ENCODE measurements at regions not wholly inside any gene's neighbourhood (a gene's known extent, or its start where the extent isn't known, plus 50 kb on each side); places are given as distances from the start of the nearest gene placed in this dataset.

GRCh38 chr20:52643034-52643433 is 329.1 kb upstream of the TSHZ2 start (continued):
- TF ChIP-seq ZBTB8A (CRISPR knock-in tag; IDR thresholded peaks at IDR 0.05; ENCODE audit: borderline replicate concordance, low read depth) (no peak), ATAD3A (CRISPR knock-in tag; IDR thresholded peaks at IDR 0.05) (no peak), ZMAT5 (CRISPR knock-in tag; IDR thresholded peaks at IDR 0.05; ENCODE audit: borderline replicate concordance, low read depth) (no peak)
- TF ChIP-seq, protein P1, sequence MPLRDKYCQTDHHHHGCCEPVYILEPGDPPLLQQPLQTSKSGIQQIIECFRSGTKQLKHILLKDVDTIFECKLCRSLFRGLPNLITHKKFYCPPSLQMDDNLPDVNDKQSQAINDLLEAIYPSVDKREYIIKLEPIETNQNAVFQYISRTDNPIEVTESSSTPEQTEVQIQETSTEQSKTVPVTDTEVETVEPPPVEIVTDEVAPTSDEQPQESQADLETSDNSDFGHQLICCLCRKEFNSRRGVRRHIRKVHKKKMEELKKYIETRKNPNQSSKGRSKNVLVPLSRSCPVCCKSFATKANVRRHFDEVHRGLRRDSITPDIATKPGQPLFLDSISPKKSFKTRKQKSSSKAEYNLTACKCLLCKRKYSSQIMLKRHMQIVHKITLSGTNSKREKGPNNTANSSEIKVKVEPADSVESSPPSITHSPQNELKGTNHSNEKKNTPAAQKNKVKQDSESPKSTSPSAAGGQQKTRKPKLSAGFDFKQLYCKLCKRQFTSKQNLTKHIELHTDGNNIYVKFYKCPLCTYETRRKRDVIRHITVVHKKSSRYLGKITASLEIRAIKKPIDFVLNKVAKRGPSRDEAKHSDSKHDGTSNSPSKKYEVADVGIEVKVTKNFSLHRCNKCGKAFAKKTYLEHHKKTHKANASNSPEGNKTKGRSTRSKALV (CRISPR knock-in tag; IDR thresholded peaks at IDR 0.05): no peak
- TF ChIP-seq, protein P2, sequence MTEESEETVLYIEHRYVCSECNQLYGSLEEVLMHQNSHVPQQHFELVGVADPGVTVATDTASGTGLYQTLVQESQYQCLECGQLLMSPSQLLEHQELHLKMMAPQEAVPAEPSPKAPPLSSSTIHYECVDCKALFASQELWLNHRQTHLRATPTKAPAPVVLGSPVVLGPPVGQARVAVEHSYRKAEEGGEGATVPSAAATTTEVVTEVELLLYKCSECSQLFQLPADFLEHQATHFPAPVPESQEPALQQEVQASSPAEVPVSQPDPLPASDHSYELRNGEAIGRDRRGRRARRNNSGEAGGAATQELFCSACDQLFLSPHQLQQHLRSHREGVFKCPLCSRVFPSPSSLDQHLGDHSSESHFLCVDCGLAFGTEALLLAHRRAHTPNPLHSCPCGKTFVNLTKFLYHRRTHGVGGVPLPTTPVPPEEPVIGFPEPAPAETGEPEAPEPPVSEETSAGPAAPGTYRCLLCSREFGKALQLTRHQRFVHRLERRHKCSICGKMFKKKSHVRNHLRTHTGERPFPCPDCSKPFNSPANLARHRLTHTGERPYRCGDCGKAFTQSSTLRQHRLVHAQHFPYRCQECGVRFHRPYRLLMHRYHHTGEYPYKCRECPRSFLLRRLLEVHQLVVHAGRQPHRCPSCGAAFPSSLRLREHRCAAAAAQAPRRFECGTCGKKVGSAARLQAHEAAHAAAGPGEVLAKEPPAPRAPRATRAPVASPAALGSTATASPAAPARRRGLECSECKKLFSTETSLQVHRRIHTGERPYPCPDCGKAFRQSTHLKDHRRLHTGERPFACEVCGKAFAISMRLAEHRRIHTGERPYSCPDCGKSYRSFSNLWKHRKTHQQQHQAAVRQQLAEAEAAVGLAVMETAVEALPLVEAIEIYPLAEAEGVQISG (CRISPR knock-in tag; IDR thresholded peaks at IDR 0.05): no peak
- TF ChIP-seq, protein P3, sequence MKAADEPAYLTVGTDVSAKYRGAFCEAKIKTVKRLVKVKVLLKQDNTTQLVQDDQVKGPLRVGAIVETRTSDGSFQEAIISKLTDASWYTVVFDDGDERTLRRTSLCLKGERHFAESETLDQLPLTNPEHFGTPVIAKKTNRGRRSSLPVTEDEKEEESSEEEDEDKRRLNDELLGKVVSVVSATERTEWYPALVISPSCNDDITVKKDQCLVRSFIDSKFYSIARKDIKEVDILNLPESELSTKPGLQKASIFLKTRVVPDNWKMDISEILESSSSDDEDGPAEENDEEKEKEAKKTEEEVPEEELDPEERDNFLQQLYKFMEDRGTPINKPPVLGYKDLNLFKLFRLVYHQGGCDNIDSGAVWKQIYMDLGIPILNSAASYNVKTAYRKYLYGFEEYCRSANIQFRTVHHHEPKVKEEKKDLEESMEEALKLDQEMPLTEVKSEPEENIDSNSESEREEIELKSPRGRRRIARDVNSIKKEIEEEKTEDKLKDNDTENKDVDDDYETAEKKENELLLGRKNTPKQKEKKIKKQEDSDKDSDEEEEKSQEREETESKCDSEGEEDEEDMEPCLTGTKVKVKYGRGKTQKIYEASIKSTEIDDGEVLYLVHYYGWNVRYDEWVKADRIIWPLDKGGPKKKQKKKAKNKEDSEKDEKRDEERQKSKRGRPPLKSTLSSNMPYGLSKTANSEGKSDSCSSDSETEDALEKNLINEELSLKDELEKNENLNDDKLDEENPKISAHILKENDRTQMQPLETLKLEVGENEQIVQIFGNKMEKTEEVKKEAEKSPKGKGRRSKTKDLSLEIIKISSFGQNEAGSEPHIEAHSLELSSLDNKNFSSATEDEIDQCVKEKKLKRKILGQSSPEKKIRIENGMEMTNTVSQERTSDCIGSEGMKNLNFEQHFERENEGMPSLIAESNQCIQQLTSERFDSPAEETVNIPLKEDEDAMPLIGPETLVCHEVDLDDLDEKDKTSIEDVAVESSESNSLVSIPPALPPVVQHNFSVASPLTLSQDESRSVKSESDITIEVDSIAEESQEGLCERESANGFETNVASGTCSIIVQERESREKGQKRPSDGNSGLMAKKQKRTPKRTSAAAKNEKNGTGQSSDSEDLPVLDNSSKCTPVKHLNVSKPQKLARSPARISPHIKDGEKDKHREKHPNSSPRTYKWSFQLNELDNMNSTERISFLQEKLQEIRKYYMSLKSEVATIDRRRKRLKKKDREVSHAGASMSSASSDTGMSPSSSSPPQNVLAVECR (CRISPR knock-in tag; IDR thresholded peaks at IDR 0.05; ENCODE audit: borderline replicate concordance): no peak
- TF ChIP-seq, protein P4, sequence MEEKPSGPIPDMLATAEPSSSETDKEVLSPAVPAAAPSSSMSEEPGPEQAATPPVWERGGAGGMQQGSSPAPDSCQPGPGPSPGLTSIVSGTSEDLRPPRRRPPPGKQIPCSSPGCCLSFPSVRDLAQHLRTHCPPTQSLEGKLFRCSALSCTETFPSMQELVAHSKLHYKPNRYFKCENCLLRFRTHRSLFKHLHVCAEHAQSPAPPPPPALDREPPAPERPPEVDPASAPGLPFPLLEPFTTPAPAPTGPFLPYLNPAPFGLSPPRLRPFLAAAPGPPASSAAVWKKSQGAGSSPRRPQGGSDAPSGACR (CRISPR knock-in tag; IDR thresholded peaks at IDR 0.05): no peak
